Muscle of leg (tissue), 3 donors: ENCODE measurements at regions not wholly inside any gene's neighbourhood (a gene's known extent, or its start where the extent isn't known, plus 50 kb on each side); places are given as distances from the start of the nearest gene placed in this dataset.

ENCODE experiments used
- DNase-seq: peaks from one replicate; pipeline ENCODE4 v3.0.0; 2013
- H3K27ac ChIP-seq: one replicate; pipeline ENCODE4 v1.5.1; 2013; ENCODE audit warnings: mild to moderate bottlenecking, low read length, control low read depth
- H3K27me3 ChIP-seq: one replicate; pipeline ENCODE4 v1.6.1; 2013; ENCODE audit warnings: low read length; ENCODE audit not compliant: control insufficient read depth, insufficient read depth
- H3K36me3 ChIP-seq: one replicate; pipeline ENCODE4 v1.6.1; 2013; ENCODE audit warnings: low read length; ENCODE audit not compliant: control insufficient read depth, insufficient read depth
- H3K4me1 ChIP-seq: one replicate; pipeline ENCODE4 v1.6.1; 2013; ENCODE audit warnings: low read length; ENCODE audit not compliant: control insufficient read depth, insufficient read depth
- H3K4me3 ChIP-seq: one replicate; pipeline ENCODE4 v1.5.1; 2013; ENCODE audit warnings: low read length, control low read depth
- H3K9me3 ChIP-seq: replicated peaks from 2 replicates; pipeline ENCODE4 v1.6.1; 2013; ENCODE audit warnings: low read depth, low read length; ENCODE audit not compliant: control insufficient read depth
- WGBS: methylation state at CpG from one replicate; pipeline ENCODE4 v1.1.5; 2013; ENCODE audit warnings: missing lambda C conversion rate; ENCODE audit not compliant: insufficient coverage; 5-methylcytosine and 5-hydroxymethylcytosine counted together

GRCh38 chr19:33946535-33947264, 150.0 kb downstream of the KCTD15 start:
- Histone ChIP-seq H3K36me3 (no peaks in the 10 kb centered on the region), H3K4me3 (no peak overlapping the region), H3K9me3 (no peaks in the 10 kb centered on the region), H3K27me3 (no peaks in the 10 kb centered on the region), H3K4me1 (no peaks in the 10 kb centered on the region), H3K27ac (no peak overlapping the region)
- WGBS: 100% methylated on average over 1 of the region's 6 CpGs
- DNase-seq: no peak

DNA sequence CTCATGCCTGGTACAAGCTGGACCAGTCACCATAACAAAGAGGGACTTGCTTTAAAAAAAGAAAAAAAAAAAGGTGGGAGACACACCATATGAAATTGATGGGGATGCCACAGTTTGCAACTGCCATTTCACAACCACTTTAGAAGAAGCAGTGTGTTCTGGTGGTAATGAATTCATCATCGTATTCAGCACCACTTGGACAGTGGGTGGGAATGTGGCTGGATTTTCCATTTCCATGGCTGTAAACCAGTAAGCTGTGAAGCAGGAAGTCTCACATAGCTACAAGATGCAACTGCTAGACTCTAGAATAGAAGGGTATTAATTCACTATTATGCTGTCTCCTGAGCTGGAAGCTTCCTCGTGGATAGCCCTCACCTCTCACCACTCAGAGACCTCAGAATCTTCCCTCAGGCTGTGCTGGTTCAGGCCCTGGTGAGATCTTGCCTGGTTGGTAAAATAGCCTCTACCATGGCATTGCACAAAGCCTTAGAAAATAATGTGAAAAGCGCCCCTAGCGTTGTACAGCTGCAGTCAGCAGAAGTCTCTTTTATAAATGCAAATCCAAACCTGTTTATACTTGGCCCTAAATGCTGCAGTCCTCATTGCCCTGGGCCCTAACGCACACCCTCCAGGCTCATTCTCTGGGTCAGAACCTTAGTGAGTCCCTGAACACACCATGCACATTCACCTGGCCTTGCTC, 150.7 kb downstream of the KCTD15 start:
- Histone ChIP-seq H3K9me3 (no peaks in the 10 kb centered on the region), H3K27me3 (no peaks in the 10 kb centered on the region), H3K27ac (no peak overlapping the region), H3K36me3 (no peaks in the 10 kb centered on the region), H3K4me1 (no peaks in the 10 kb centered on the region), H3K4me3 (no peak overlapping the region)
- WGBS: 52% methylated on average over 3 of the region's 5 CpGs
- no peak for DNase-seq

GRCh38 chr19:33948651-33949335, 152.1 kb downstream of the KCTD15 start:
- no peaks in the 10 kb centered on the region for H3K36me3 ChIP-seq
- no peak overlapping the region for H3K27ac ChIP-seq
- WGBS: 70% methylated on average over 5 of the region's 8 CpGs
- H3K4me1 ChIP-seq: no peaks in the 10 kb centered on the region
- DNase-seq: no peak
- H3K4me3 ChIP-seq: no peak overlapping the region
- H3K27me3 ChIP-seq: no peaks in the 10 kb centered on the region
- no peaks in the 10 kb centered on the region for H3K9me3 ChIP-seq

- Histone ChIP-seq H3K9me3 (no peaks in the 10 kb centered on the region), H3K36me3 (no peaks in the 10 kb centered on the region), H3K4me3 (no peak overlapping the region), H3K4me1 (no peaks in the 10 kb centered on the region), H3K27me3 (no peaks in the 10 kb centered on the region), H3K27ac (no peak overlapping the region)
- 72% methylated on average over 7 of the region's 17 CpGs for WGBS
- no peak for DNase-seq
Observed at GRCh38 chr19:33950091-33950750, 153.6 kb downstream of the KCTD15 start.

DNA sequence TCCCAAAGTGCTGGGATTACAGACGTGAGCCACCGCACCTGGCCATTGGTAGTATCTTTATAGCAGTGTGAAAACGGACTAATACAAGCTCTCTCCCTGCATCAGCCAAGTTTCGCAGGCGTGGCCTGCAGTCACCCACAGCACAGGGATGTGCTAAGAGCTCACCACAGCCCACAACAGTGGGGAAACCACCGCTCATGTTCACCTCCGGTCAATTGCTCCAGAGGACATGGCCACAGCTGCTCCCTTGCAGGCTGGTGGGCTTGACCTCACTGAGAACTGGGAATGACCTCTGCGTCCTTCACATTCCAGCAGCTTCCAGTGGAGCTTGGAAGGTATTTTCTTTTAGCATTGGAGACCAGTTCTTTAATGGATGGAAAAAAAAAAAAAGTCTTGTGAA, 156.4 kb downstream of the KCTD15 start:
- no peaks in the 10 kb centered on the region for H3K4me1 ChIP-seq
- 62% methylated on average over 2 of the region's 8 CpGs for WGBS
- no peak overlapping the region for H3K27ac ChIP-seq
- H3K27me3 ChIP-seq: no peaks in the 10 kb centered on the region
- no peaks in the 10 kb centered on the region for H3K9me3 ChIP-seq
- no peak for DNase-seq
- no peaks in the 10 kb centered on the region for H3K36me3 ChIP-seq
- no peak overlapping the region for H3K4me3 ChIP-seq

DNA sequence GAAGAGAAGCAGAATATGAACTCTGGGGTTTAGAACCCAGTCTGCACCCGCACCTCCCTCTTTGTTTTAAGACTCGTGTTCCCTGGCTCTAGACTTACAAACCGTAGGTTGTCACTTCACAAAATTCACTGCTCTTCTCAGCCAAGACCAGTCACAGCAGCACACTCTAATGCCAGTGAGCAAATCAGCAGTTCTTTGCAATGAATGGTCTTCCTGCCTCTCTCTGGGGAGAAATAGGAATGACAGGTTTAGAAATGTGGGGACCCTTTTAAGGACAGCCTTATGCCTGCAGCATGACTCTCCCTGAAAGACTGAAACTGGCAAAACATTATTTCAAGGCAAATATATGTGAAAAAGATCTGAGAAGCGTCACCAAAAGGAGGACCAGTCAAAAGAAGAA, 156.9 kb downstream of the KCTD15 start:
- Histone ChIP-seq H3K4me3 (no peak overlapping the region), H3K36me3 (no peaks in the 10 kb centered on the region), H3K27me3 (no peaks in the 10 kb centered on the region), H3K9me3 (no peaks in the 10 kb centered on the region), H3K4me1 (no peaks in the 10 kb centered on the region), H3K27ac (no peak overlapping the region)
- DNase-seq: no peak
- WGBS: 58% methylated on average over 2 of the region's 4 CpGs

- no peaks in the 10 kb centered on the region for H3K27me3 ChIP-seq
- WGBS: 69% methylated on average over 2 of the region's 2 CpGs
- no peaks in the 10 kb centered on the region for H3K36me3 ChIP-seq
Observed at GRCh38 chr19:33954686-33955085, 158.0 kb downstream of the KCTD15 start.

DNA sequence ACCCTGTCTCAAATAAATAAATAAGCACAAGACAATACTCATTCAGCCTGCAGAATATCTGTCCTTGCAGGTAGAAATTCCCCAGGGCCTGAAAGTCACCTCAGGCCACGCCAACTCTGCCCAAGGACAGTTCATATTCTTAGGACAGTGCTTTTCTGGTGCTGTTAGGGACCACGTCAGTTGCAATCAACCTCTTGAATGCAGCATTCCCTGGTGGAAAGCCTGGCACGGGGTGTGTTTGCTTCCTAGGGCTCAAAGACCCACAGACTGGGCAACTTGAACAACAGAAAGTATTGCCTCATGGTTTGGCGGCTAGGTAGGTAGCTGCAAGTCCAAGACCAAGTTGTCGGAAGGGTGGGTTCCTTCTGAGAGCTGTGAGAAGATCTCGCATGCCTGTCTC, 160.3 kb downstream of the KCTD15 start:
- Histone ChIP-seq H3K36me3 (no peaks in the 10 kb centered on the region), H3K4me3 (no peak overlapping the region), H3K27ac (no peak overlapping the region), H3K27me3 (no peaks in the 10 kb centered on the region), H3K4me1 (no peaks in the 10 kb centered on the region), H3K9me3 (no peaks in the 10 kb centered on the region)
- DNase-seq: no peak
- WGBS: 78% methylated on average over 6 of the region's 6 CpGs

More at GRCh38 chr19:33954686-33955085, 158.0 kb downstream of the KCTD15 start:
- Histone ChIP-seq H3K4me1 (no peaks in the 10 kb centered on the region), H3K27ac (no peak overlapping the region), H3K4me3 (no peak overlapping the region), H3K9me3 (no peaks in the 10 kb centered on the region)
- no peak for DNase-seq

DNA sequence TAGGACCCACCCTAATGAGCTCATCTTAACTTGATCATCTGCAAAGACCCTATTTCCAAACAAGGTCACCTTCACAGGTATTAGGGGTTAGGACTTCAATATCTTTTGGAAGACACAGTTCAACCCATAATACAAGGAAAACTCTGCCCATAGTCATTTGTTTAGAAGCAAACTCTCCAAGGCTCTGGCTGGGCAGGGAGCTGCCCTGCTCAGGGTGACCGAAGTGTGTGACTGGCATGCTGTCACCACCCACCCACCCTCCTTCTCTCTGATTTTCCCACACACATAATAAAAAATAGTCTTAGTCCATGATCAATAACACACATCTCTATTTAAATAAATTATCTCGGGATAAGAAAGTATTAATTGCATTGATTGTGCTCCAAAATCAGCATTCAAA, 161.1 kb downstream of the KCTD15 start:
- no CpG with 5 or more reads among the region's 2 CpGs for WGBS
- no peaks in the 10 kb centered on the region for H3K9me3 ChIP-seq
- no peaks in the 10 kb centered on the region for H3K27me3 ChIP-seq
- H3K27ac ChIP-seq: no peak overlapping the region
- no peaks in the 10 kb centered on the region for H3K4me1 ChIP-seq
- no peaks in the 10 kb centered on the region for H3K36me3 ChIP-seq
- no peak for DNase-seq
- H3K4me3 ChIP-seq: no peak overlapping the region

GRCh38 chr19:33960566-33960965, 163.9 kb downstream of the KCTD15 start:
- no peaks in the 10 kb centered on the region for H3K27me3 ChIP-seq
- no peaks in the 10 kb centered on the region for H3K9me3 ChIP-seq
- H3K27ac ChIP-seq: no peak overlapping the region
- H3K4me3 ChIP-seq: no peak overlapping the region
- no peak for DNase-seq
- WGBS: 77% methylated on average over 1 of the region's 6 CpGs
- H3K36me3 ChIP-seq: no peaks in the 10 kb centered on the region
- no peaks in the 10 kb centered on the region for H3K4me1 ChIP-seq
